ENCODE measurements at regions not wholly inside any gene's neighbourhood (a gene's known extent, or its start where the extent isn't known, plus 50 kb on each side); places are given as distances from the start of the nearest gene placed in this dataset.

GRCh38 chr6:115842338-115842737 is 218.4 kb downstream of the FRK start:
- TF ChIP-seq, protein P1, sequence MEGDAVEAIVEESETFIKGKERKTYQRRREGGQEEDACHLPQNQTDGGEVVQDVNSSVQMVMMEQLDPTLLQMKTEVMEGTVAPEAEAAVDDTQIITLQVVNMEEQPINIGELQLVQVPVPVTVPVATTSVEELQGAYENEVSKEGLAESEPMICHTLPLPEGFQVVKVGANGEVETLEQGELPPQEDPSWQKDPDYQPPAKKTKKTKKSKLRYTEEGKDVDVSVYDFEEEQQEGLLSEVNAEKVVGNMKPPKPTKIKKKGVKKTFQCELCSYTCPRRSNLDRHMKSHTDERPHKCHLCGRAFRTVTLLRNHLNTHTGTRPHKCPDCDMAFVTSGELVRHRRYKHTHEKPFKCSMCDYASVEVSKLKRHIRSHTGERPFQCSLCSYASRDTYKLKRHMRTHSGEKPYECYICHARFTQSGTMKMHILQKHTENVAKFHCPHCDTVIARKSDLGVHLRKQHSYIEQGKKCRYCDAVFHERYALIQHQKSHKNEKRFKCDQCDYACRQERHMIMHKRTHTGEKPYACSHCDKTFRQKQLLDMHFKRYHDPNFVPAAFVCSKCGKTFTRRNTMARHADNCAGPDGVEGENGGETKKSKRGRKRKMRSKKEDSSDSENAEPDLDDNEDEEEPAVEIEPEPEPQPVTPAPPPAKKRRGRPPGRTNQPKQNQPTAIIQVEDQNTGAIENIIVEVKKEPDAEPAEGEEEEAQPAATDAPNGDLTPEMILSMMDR (IDR thresholded peaks at IDR 0.05; ENCODE audit: low read length) = no peak
- no peak for TF ChIP-seq EZH2phosphoT487 (IDR thresholded peaks at IDR 0.05; ENCODE audit: low read length)
